ENCODE measurements at regions not wholly inside any gene's neighbourhood (a gene's known extent, or its start where the extent isn't known, plus 50 kb on each side); places are given as distances from the start of the nearest gene placed in this dataset.

DNA sequence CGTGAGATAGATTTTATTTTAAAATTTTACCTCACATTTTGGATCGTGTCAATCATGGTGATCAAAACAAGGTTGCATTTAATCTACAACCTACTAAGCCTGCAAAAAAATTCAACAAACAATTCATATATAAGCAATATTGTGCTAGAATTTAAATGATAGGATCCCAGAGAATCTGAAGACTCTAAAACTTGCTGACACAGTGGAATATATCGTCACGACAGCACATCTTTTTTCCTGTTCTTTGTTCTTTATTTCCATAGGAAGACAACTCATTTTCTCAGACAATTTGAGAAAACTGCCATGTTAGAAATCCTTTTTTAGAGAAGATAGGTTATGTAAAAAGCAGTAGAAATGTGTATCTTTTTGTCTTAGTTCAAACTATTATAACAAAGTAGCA, 820.2 kb upstream of the CELF2 start:
- WGBS (ENCODE audit: insufficient coverage) = 100% methylated on average over 2 of the region's 4 CpGs
- no peak for ATAC-seq
- Mint-ChIP-seq H3K36me3 (no peaks in the 10 kb centered on the region), H3K4me3 (no peak overlapping the region), H3K27me3 (ENCODE audit: low read depth in 2 of 2) (no peaks in the 10 kb centered on the region), H3K27ac (no peak overlapping the region), H3K9me3 (no peaks in the 10 kb centered on the region), H3K4me1 (no peaks in the 10 kb centered on the region)
- TF ChIP-seq, protein P1, sequence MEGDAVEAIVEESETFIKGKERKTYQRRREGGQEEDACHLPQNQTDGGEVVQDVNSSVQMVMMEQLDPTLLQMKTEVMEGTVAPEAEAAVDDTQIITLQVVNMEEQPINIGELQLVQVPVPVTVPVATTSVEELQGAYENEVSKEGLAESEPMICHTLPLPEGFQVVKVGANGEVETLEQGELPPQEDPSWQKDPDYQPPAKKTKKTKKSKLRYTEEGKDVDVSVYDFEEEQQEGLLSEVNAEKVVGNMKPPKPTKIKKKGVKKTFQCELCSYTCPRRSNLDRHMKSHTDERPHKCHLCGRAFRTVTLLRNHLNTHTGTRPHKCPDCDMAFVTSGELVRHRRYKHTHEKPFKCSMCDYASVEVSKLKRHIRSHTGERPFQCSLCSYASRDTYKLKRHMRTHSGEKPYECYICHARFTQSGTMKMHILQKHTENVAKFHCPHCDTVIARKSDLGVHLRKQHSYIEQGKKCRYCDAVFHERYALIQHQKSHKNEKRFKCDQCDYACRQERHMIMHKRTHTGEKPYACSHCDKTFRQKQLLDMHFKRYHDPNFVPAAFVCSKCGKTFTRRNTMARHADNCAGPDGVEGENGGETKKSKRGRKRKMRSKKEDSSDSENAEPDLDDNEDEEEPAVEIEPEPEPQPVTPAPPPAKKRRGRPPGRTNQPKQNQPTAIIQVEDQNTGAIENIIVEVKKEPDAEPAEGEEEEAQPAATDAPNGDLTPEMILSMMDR (IDR thresholded peaks at IDR 0.05) = no peak
- no peaks in the 10 kb centered on the region for H3K27me3 ChIP-seq (ENCODE audit: control insufficient read depth, insufficient read depth, low read length)
- no peak for DNase-seq
- H3K4me3 ChIP-seq (ENCODE audit: low read length) = no peak overlapping the region
- no peaks in the 10 kb centered on the region for H3K9me3 ChIP-seq (ENCODE audit: control insufficient read depth, insufficient read depth, low read length)
- H3K36me3 ChIP-seq (ENCODE audit: control insufficient read depth, insufficient read depth, low read length) = no peaks in the 10 kb centered on the region
- no peak overlapping the region for H3K27ac ChIP-seq (ENCODE audit: low read length)
- intact Hi-C loops (cut with micrococcal nuclease) = no loop called here
- H3K4me1 ChIP-seq (ENCODE audit: control insufficient read depth, insufficient read depth, low read length) = no peaks in the 10 kb centered on the region

- Histone ChIP-seq H3K4me3 (ENCODE audit: low read length) (no peak overlapping the region), H3K4me1 (ENCODE audit: control insufficient read depth, insufficient read depth, low read length) (no peaks in the 10 kb centered on the region), H3K27ac (ENCODE audit: low read length) (no peak overlapping the region), H3K36me3 (ENCODE audit: control insufficient read depth, insufficient read depth, low read length) (no peaks in the 10 kb centered on the region), H3K27me3 (ENCODE audit: control insufficient read depth, insufficient read depth, low read length) (no peaks in the 10 kb centered on the region), H3K9me3 (ENCODE audit: control insufficient read depth, insufficient read depth, low read length) (no peaks in the 10 kb centered on the region)
- Mint-ChIP-seq H3K9me3 (peaks cover 2% of the 10 kb centered on the region in 2 donors), H3K27me3 (ENCODE audit: low read depth in 2 of 2) (no peaks in the 10 kb centered on the region), H3K27ac (no peak overlapping the region), H3K4me1 (no peaks in the 10 kb centered on the region), H3K4me3 (no peak overlapping the region), H3K36me3 (no peaks in the 10 kb centered on the region)
- intact Hi-C loops (cut with micrococcal nuclease) = no loop called here
- DNase-seq (no peak), ATAC-seq (no peak)
- TF ChIP-seq, protein P1 (IDR thresholded peaks at IDR 0.05) = no peak
- 83% methylated on average over 6 of the region's 6 CpGs for WGBS (ENCODE audit: insufficient coverage)
These were observed 819.3 kb upstream of the CELF2 start for GRCh38 chr10:10198363-10198762.

- peaks cover 2 to 4% of the 10 kb centered on the region in 2 donors for H3K9me3 Mint-ChIP-seq
- H3K36me3 ChIP-seq (ENCODE audit: control insufficient read depth, insufficient read depth, low read length) = no peaks in the 10 kb centered on the region
- no peak overlapping the region for H3K4me3 ChIP-seq (ENCODE audit: low read length)
- no peak for DNase-seq
- no peaks in the 10 kb centered on the region for H3K4me1 ChIP-seq (ENCODE audit: control insufficient read depth, insufficient read depth, low read length)
- no peak for ATAC-seq
- intact Hi-C loops (cut with micrococcal nuclease) = no loop called here
- H3K4me1 Mint-ChIP-seq = no peaks in the 10 kb centered on the region
- H3K27me3 ChIP-seq (ENCODE audit: control insufficient read depth, insufficient read depth, low read length) = no peaks in the 10 kb centered on the region
- TF ChIP-seq, protein P1 (IDR thresholded peaks at IDR 0.05) = no peak
- no peaks in the 10 kb centered on the region for H3K9me3 ChIP-seq (ENCODE audit: control insufficient read depth, insufficient read depth, low read length)
- H3K27me3 Mint-ChIP-seq (ENCODE audit: low read depth in 2 of 2) = no peaks in the 10 kb centered on the region
- H3K27ac ChIP-seq (ENCODE audit: low read length) = no peak overlapping the region
- WGBS (ENCODE audit: insufficient coverage) = no CpG with 5 or more reads among the region's 2 CpGs
- H3K27ac Mint-ChIP-seq = no peak overlapping the region
- no peaks in the 10 kb centered on the region for H3K36me3 Mint-ChIP-seq
- H3K4me3 Mint-ChIP-seq = no peak overlapping the region
These were observed 813.3 kb upstream of the CELF2 start for GRCh38 chr10:10204415-10204814.

DNA sequence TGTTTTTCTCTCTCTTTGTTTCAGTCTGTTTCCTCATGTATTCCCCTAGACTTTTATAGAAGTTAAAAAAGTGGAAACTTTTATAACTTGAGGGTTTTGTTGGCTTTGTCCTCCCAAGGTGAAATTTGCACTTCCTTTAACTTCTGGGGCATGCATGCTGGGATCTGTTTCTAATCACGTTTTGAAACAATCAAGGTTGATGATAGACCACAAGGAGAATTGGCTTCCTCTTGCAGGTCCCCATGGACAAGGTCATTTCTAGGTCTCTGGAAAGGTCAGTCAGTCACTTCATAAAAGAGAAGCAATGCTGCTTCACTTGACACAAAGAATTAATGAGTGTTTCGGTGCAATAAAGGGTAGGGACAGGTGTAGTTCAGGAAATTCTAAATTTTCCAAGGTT, 811.8 kb upstream of the CELF2 start:
- DNase-seq (no peak), ATAC-seq (no peak)
- Histone ChIP-seq H3K27ac (ENCODE audit: low read length) (no peak overlapping the region), H3K4me3 (ENCODE audit: low read length) (no peak overlapping the region), H3K27me3 (ENCODE audit: control insufficient read depth, insufficient read depth, low read length) (no peaks in the 10 kb centered on the region), H3K36me3 (ENCODE audit: control insufficient read depth, insufficient read depth, low read length) (no peaks in the 10 kb centered on the region), H3K9me3 (ENCODE audit: control insufficient read depth, insufficient read depth, low read length) (no peaks in the 10 kb centered on the region), H3K4me1 (ENCODE audit: control insufficient read depth, insufficient read depth, low read length) (no peaks in the 10 kb centered on the region)
- WGBS (ENCODE audit: insufficient coverage) = 73% methylated on average over 1 of the region's 2 CpGs
- Mint-ChIP-seq H3K27ac (no peak overlapping the region), H3K4me3 (no peak overlapping the region), H3K9me3 (peaks cover 2 to 4% of the 10 kb centered on the region in 2 donors), H3K4me1 (no peaks in the 10 kb centered on the region), H3K36me3 (no peaks in the 10 kb centered on the region), H3K27me3 (ENCODE audit: low read depth in 2 of 2) (no peaks in the 10 kb centered on the region)
- intact Hi-C loops (cut with micrococcal nuclease) = no loop called here
- TF ChIP-seq, protein P1 (IDR thresholded peaks at IDR 0.05) = no peak
